GM18498 (cell line): ENCODE measurements at regions not wholly inside any gene's neighbourhood (a gene's known extent, or its start where the extent isn't known, plus 50 kb on each side); places are given as distances from the start of the nearest gene placed in this dataset.

ENCODE experiments used
- ATAC-seq: cut with Tn5 transposase; IDR thresholded peaks from one replicate; pipeline ENCODE4 v1.9.1; 2021; ENCODE audit warnings: mild to moderate bottlenecking, moderate library complexity; ENCODE audit not compliant: unreplicated experiment

DNA sequence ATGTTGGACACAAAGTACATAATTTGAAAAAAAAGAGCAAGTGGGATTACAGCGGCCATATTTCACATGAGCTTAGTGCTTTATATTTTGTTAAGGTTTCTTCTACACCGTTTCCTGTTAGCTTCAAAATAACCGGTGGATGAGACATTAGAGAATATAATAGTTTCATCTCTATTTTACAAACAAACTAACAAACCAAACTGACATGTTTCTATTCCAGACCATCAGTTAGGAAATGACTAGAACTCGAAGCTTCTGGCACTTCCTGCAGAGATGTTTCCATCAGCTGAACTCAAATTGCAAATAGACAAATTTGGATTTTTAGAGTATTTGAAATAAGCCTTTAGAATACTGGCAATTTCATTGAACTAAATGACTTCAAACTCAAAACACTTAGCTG lies 86.5 kb downstream of the MTRR start:
- ATAC-seq = no peak

DNA sequence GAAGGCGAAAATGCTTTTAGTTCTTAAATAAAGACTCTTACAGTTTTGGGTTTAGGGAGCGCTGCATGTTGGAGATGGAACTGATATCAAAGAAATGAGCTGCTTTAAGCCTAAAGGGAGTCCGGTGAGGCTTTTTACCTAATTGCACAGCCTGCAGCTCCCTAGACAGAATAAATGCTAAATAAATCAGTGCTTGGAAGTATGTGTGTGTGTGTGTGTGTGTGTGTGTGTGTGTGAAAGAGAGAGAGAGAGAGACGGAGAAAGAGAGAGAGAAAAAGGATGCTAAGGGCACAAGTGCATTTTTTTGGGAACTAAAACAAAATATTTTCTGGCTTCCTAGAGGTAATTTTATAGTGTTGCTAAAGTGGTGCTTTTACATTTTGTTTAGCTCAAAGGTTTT lies 88.4 kb downstream of the MTRR start:
- no peak for ATAC-seq

DNA sequence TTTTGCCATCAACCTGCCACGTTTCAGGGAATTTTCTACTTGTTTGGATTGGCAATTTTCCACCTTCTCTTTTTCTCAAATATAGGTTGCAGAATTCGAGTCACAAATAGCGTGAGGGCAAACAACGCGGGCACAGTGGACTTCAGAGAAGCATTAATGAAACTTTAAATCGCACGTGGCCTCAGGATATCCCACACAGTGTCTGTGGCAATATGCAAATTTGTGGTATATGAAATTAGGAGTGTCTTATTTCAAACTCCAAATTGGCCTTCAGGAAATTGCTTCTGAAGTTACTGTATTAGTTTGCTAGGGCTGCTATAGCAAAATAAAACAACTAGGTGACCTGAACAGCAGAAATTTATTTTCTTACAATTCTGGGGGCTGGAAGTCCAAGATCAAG lies 91.2 kb downstream of the MTRR start:
- ATAC-seq = no peak

DNA sequence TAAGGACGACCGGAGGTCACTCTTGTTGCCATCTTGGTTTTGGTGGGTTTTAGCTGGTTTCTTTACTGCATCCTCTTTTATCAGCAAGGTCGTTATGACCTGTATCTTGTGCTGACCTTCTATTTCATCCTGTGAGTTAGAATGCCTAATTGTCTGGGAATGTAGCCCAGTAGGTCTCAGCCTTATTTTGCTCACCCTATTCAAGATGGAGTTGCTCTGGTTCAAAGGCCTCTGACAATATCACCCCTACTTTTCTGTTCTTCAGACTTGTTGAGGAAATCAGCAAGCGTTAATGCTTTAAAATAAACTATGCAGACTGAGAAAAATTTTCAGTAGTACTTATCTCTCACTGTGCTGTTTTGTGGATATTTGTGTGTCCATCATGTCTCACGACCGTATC lies 92.6 kb downstream of the MTRR start:
- no peak for ATAC-seq

DNA sequence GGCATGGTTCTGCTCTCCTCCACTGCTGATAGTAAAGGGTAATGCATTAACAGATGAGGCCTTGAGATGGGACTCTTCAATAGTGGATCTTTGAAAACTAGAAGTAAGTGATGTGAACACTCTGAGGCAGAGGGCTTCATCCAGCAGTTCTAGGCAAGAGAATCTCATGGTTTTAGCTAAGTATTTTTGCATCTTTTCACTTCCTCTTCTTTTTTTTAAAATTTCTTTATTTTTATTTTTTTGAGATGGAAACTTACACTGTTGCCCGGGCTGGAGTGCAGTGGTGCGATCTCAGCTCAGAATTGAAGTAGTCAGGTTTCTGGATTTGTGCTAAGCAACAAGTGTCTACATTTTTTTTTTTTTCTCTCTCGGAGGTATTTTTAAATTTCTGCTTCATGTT lies 101.9 kb downstream of the MTRR start:
- ATAC-seq = peak; percentile 77

DNA sequence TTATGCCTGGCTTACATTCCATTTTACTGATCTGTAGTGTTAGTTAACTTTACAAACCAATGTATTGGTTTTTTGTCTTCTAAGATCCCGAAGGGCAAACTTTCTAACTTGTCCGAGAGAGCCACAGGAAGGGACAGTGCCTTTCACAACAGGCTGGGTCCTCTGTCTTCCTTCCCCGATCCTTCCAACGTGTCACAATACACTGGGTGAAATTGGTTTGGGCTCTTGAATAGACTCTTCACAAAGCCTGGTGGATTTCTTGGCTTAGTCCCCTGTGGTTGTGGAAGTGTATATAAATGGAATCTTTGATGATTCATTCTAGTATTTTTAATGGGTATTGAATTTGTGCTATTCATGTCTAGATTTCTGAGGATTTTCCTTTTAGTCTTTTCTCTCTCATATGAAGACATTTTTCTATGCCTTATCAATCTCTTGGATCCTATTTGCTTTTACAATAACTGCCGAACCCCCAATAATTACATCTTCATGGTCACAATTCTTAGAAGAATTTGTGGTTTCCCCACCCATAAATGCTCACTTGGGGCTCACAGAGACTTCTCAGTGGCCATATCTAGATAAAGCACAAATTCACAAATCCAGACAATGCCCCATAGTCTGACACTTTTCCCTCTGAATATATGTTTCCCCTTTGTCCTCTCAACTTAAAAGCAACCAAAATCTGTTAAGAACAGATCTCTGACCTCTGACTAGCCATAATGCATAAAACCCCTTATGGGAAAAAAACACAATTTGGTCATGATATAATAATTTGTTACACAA lies 107.7 kb downstream of the MTRR start:
- no peak for ATAC-seq

DNA sequence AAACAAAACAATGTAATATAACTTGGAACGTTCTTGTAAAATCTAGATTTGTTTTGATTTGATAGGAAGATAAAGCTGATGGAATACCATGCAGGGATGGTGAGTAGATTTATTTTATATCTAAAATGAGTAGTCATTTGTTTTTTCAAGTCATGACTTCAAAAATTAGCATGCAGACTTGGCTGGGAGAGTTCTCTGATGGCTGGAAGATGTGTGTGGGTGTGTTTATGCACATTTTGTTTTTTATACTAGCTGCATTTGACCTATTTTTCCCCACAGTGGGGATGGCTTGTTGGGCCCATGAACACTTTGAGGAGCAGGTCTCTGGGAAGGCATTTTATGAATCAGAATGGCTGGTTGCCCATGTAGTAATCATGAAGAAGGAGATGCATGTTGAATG lies 109.2 kb downstream of the MTRR start:
- ATAC-seq = no peak

DNA sequence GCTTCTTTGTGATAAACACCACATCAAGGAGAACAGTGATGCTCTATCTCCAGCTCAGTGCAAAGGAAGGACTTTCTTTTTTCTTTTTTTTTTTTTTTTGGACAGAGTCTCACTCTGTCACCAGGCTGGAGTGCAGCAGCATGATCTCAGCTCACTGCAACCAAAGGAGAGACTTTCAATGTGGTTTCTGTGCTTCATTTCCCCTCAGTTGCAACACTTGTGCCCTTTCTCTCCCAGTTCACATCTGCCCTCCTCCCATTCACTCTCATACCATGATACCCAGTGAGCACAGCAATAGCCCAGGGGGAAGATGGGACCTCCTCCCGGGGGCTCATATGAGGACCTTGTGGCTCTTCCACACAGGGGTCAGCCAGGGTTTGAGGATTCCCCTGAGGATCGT lies 110.0 kb downstream of the MTRR start:
- ATAC-seq = no peak

DNA sequence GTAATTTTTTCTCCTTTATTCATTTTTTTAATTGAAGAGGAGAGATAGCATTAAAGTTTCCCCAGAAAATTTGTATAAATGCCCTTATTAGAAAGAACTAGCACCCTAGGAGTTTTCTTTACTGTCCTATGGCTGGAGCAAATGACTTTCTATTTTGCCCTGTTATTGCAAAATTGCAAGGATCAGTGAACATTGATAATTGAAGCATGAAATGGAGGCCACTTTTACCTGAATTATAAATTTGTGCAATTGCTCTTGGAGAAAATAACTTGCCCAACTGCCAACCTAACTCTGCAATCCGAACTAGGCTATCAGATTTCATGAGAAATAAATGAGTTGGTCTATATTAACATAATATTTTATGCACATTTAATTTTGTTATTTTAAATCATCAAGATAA lies 111.9 kb downstream of the MTRR start:
- no peak for ATAC-seq

DNA sequence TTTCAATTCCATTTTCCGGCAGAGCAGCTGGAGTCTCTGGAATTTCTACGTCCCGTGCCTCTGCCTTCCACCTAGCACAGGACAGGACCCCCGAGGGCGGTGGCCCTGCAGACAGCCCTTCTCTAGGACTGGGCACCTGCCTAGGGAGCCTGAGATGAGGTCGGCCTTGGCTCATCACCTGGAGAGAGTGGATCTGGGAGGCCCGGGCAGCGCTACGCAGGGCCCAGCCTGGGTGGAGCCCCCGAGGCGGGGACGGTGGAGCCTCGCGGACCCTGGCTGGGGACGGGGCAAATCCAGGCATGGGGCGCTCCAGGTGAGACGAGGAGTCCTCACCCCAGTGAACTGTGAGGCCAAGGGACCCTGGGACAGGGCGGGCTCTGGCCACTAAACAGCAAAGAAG lies 114.5 kb downstream of the MTRR start:
- no peak for ATAC-seq

DNA sequence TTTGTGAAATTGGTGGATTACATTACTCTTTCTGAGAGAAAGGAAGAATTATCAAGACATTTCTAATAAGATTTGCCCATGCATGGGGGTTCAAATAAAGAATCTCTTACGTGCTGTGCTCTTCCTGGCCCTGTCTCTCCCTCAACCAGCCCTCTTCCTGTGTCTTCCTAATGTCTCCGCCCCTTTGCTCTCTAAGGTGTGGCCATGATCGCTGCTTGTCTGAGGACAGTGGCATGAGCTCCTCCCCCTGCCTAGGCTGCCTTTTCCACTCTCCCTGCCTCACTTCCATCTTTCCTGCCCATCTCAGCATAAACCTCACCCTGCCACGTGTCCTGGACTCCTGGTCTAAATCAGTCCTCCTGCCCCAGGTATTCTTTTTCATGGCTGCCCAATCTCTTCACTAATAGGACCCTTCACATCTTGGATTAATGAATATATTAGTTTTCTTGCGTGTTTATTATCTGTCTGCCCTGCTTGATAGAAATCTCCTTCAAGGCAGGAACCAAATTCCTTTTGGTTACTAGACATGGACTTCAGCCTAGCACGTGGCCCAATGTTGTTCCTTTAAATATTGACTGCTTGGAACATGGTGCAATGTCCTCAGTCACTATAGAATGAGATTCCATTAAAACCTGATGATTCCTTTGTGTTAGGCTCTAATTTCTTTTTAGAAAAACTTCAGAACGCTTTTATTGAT lies 122.3 kb downstream of the MTRR start:
- no peak for ATAC-seq

DNA sequence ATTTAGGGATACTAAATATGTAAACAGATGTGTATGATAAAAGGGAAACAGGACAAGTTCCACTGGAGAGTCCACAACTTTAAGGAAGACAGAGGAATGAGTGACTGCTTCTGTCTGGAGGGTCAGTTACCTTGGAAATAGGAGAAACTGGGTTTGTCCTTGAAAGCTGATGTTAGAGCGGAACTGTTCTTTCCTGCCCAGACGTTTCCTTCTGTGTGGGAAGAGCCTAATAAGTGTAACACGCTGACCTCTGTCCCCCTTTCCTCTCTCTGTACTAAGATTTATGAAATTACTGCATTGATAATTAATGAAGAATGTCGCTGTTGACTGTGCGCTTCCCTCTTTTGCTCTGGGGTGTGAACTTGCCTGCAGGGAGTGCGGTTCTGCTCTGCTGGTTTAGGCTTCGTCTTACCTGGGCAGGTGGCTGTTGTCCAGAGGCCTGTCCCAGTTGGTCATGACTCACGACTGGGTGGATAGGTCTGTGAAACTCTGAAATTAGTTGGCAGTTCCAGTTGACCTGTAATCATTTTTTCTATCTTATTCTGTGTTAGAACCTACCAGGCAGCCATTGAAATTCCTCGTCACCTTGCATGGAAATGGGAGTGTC lies 126.8 kb downstream of the MTRR start:
- ATAC-seq = no peak

DNA sequence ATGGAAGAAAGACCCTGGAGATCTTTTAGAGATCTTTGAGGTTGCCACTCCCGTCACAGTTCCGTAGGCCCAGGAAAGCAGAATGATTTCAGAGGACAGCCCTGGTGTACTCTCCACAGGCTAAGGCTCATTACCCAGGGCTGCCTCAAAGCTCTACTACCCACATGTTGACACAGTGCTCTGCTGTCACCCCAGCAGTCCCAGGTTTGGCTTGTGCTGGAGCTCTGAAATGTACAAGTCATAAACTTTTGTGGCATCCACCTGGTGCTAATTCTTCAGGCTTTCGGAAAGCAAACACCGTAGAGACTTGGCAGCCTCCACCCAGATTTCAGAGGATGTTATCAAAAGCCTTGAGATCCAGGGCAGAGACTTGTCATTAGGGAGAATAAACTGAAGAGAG lies 136.5 kb downstream of the MTRR start:
- ATAC-seq = no peak

DNA sequence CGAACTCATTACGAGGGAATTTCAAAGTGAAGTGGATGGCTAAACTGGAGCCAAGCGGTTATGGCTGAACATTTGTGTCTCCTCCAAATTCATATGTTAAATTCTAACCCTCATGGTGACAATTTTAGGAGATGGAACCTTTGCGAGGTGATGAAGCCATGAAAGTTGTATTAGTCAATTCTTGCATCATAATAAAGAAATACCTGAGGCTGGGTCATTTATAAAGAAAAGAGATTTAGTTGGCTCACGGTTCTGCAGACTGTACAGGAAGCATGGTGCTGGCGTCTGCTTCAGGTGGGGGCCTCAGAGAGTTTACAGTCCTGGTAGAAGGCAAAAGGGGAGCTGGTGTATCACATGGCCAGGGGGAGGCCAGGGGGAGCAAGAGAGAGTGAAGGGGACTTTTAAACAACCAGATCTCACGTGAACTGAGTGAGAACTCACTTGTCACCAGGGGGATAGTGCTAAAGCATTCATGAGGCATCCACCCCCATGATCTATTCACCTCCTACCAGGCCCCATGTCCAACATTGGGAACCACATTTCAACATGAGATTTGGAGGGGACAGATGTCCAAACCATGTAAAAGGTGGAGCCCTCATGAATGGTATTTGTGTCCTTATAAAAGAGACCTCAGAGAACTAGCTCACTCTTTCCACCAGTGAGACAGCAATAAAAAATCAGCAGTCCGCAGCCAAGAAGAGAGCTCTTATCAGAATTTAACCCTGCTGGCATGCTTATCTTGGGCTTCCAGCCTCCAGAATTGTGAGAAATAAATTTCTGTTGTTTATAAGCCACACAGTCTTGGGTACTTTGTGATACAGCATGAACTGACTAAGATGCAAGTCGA lies 143.4 kb downstream of the MTRR start:
- ATAC-seq = no peak

DNA sequence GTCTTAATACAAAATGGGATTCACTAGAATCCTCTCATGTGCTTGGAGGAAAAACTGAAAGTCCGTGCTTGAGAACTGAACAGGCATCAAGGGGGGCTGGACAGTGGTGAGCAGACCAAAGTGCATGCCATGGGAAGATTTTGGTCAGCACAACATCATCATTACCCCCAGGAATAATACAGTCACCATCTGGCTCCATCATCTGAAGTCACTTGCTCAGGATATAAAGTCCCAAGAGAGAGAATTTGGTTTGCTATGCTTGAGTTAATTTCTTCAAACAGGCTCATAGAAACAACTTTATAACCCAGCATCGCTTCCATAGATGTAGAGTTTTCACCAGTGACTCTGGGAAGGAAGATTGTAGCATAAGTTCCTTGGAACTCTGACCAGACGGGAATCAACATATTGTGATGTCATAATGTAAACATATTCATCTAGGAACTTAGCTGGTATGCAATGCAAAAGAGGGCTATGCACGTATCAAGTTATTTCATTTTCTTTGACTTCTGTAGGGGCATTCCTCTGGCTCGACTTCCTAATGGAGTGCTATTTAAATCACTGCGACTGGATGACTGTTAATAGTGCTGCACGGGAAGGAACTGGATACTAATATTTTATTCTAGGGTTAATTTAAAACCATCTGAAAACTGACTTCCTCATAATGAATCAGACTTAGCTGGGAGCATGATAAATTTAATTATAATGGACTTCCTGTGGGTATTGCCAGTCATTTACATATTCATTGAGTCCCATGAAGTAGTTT lies 145.2 kb downstream of the MTRR start:
- ATAC-seq = no peak

DNA sequence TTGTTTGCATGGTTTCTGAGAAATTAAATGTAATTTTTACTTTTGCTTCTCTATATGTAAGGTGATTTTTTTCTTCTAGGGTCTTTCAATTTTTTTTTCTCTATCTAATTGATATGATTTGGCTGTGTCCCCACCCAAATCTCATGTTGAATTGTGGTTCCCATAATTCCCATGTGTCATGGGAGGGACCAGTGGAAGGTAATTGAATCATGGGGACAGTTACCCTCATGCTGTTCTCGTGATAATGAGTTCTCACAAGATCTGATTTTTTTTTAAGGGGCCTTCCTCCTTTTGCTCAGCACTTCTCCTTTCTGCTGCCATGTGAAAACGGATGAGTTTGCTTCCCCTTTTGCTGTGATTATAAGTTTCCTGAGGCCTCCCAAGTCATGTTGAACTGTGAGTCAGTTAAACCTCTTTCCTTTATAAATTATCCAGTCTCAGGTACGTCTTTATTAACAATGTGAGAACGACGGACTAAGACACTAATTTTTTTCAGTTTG lies 150.8 kb downstream of the MTRR start:
- ATAC-seq = no peak

DNA sequence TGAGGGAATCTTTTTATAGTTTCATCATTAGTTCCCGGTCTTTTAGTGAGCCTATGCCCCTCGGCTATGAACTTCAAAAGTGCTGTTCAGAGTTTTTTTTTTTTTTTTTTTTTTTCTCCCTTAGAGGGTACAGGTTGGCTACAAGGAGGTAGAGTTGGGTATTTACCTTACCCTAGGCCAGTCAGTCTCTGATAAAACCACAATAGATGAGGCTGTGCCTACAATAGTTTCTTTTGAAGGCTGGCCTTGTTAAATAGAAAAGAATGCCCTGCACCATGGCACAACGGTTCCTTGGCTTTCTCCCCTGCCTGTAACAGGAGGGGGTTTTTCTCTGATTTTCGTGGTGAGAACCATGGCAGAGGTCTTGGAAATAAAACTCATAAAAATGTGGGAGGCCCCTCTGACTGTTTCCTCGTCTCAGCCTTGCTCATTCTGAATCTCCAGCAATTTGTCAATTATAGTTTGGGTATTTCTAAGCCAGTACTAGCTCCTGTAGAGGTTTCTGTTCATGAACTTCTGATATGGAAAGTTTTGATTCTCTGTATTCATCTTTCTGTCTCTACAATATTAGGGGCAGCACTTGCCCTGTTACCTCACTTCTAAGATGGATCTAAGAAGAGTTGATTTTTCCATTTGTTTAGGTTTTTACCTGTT lies 152.0 kb downstream of the MTRR start:
- no peak for ATAC-seq

DNA sequence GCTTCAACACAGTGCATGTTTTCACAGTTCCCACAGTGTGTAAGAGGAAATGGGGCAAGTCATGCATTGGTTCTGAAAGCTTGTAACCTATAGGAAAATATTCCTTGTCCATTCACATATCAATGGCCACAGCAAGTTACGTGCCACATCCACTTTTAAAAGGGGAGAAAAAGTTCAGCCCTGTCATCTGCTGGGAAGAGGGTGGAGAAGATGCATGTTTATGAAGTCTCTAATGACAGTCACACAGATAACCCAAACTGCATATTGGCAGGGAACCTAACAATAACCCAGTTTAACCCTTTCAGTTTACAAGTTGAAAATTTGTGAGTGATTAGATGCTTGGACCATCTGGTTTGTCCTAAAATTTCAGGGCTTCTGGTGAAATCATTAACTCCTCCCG lies 159.3 kb downstream of the MTRR start:
- ATAC-seq = no peak

DNA sequence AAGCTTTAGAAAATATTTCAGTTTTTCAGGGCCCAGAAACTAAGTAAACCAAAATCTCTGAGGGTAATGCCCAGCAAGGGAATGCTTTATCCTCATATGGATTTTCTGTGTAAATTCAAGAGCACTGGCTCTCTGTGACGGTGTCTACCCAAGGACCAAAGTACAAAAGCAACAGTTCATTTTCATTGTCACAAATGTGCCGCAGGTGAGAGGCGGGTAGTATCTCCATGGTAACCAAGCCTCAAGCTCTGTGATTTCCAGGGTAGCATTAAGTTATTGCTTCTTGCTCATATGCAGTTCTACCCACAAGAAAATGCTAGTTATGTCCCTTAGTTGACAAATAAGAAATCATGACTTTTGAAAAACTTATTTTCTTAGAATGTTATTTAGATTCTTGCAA lies 164.3 kb downstream of the MTRR start:
- ATAC-seq = no peak

DNA sequence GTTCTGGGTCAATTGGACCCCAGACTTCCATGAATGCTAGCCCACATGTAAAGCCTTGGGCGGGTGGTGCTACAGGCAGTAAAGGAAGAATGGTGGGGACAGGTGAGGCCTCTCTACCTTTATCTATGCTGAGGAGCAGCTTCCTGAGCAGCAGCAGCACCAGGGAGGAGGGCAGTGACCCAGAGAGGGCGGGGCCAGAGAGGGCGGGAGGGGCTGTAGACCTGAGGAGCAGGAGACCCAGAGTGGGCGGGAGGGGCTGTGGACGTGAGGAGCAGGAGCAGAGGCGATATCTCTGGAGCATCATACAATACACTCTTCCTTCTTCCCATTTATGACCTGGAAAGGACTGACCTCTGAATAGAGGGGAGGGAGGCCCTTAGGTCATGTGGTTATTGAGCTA lies 165.9 kb downstream of the MTRR start:
- no peak for ATAC-seq
